ENCODE measurements at regions not wholly inside any gene's neighbourhood (a gene's known extent, or its start where the extent isn't known, plus 50 kb on each side); places are given as distances from the start of the nearest gene placed in this dataset.

DNA sequence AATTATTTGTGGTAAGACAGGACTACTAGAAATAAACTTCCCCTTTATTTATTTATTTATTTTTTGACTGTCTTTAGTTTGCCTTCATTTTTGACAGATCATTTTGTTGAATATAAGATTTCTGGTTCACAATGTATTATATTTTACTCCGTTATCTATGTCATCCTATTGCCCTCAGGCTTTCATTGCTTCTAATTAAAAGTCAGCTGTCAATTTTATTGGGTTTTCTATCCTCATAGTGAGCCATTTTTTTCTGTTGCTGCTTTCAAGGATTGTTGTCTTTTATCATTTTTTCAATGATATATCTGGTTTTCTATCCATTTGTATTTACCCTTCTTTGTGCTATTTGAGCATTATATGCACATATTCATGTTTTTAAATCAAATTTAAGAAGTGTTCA lies 866.2 kb downstream of the LRRIQ3 start:
- TF ChIP-seq, protein P1, sequence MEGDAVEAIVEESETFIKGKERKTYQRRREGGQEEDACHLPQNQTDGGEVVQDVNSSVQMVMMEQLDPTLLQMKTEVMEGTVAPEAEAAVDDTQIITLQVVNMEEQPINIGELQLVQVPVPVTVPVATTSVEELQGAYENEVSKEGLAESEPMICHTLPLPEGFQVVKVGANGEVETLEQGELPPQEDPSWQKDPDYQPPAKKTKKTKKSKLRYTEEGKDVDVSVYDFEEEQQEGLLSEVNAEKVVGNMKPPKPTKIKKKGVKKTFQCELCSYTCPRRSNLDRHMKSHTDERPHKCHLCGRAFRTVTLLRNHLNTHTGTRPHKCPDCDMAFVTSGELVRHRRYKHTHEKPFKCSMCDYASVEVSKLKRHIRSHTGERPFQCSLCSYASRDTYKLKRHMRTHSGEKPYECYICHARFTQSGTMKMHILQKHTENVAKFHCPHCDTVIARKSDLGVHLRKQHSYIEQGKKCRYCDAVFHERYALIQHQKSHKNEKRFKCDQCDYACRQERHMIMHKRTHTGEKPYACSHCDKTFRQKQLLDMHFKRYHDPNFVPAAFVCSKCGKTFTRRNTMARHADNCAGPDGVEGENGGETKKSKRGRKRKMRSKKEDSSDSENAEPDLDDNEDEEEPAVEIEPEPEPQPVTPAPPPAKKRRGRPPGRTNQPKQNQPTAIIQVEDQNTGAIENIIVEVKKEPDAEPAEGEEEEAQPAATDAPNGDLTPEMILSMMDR (IDR thresholded peaks at IDR 0.05): no peak
- TF ChIP-seq POLR2A (IDR thresholded peaks at IDR 0.05): no peak

All from testis (tissue), 2 donors.